Vagina (tissue), 2 donors: ENCODE measurements at regions not wholly inside any gene's neighbourhood (a gene's known extent, or its start where the extent isn't known, plus 50 kb on each side); places are given as distances from the start of the nearest gene placed in this dataset.
"Not testable (repeated sequence)": the region's sequence is repeated elsewhere in the genome, so short reads cannot be mapped to it uniquely, and the experiment has no call there.

Experiments
- DNase-seq, 2 donors: peaks; one replicate each; pipeline ENCODE4 v3.0.0-alpha.2; 2017; ENCODE audit errors: extremely low spot score in 2 of 2
- H3K27ac ChIP-seq: fragments of 200-600 bp; sonication (generic); one replicate; pipeline ENCODE4 v1.5.1; 2019
- H3K27me3 ChIP-seq: fragments of 200-600 bp; sonication (generic); one replicate; pipeline ENCODE4 v1.5.1; 2019
- H3K36me3 ChIP-seq, 2 donors: fragments of 200-600 bp; sonication (generic); one replicate each; pipeline ENCODE4 v1.5.1; 2017 to 2019
- H3K4me1 ChIP-seq: fragments of 200-600 bp; sonication (generic); one replicate; pipeline ENCODE4 v1.5.1; 2019
- H3K4me3 ChIP-seq, 2 donors: fragments of 200-600 bp; sonication (generic); 1 replicate in 1 of 2; 2 replicates in 1 of 2; pipeline ENCODE4 v1.5.1; 2016 to 2019
- H3K9me3 ChIP-seq: fragments of 200-600 bp; sonication (generic); one replicate; pipeline ENCODE4 v1.5.1; 2019
- CTCF ChIP-seq, 3 experiments: fragments of 450-650 bp in 2 of 3; fragments of 200-600 bp in 1 of 3; sonication (generic) in 1 of 3; IDR thresholded peaks; one replicate each; pipeline ENCODE4 v1.5.1; 2017 to 2019; ENCODE audit warnings: antibody characterized with exemption in 3 of 3, mild to moderate bottlenecking in 2 of 3, moderate library complexity in 2 of 3
- POLR2A ChIP-seq, 2 donors: fragments of 450-650 bp; IDR thresholded peaks; one replicate each; pipeline ENCODE4 v1.6.1; 2017; ENCODE audit warnings: antibody characterized with exemption in 2 of 2, mild to moderate bottlenecking in 2 of 2, moderate library complexity in 2 of 2
- POLR2AphosphoS5 ChIP-seq, 2 donors: sonication (generic); formaldehyde crosslinking; IDR thresholded peaks; one replicate each; pipeline ENCODE4 v1.9.0; 2017; ENCODE audit warnings: antibody characterized with exemption in 2 of 2, mild to moderate bottlenecking in 2 of 2, low read depth in 1 of 2; ENCODE audit not compliant: insufficient read depth in 1 of 2
- intact Hi-C: fragments of 100-400 bp; cut with DNase I; formaldehyde crosslinking; loops from one replicate; pipeline ENCODE4 v1.15.1; 2023

- H3K4me1 ChIP-seq: no peaks in the 10 kb centered on the region
- no peaks in the 10 kb centered on the region for H3K9me3 ChIP-seq
- H3K4me3 ChIP-seq: no peak overlapping the region
- intact Hi-C loops: no loop called here
- H3K27me3 ChIP-seq: no peaks in the 10 kb centered on the region
- no peak overlapping the region for H3K27ac ChIP-seq
- TF ChIP-seq POLR2AphosphoS5 (IDR thresholded peaks at IDR 0.05; ENCODE audit: insufficient read depth in 1 of 2, low read depth in 1 of 2): no peak
- TF ChIP-seq POLR2A (IDR thresholded peaks at IDR 0.05): no peak
- TF ChIP-seq CTCF (IDR thresholded peaks at IDR 0.05): no peak
- DNase-seq: no peak
- no peaks in the 10 kb centered on the region for H3K36me3 ChIP-seq
Measured at GRCh38 chr9:104362912-104363472, 141.1 kb upstream of the OR13F1 start.

- no peaks in the 10 kb centered on the region for H3K9me3 ChIP-seq
- DNase-seq: no peak
- TF ChIP-seq POLR2A (IDR thresholded peaks at IDR 0.05): no peak
- TF ChIP-seq CTCF (IDR thresholded peaks at IDR 0.05): no peak
- no peak for TF ChIP-seq POLR2AphosphoS5 (IDR thresholded peaks at IDR 0.05; ENCODE audit: insufficient read depth in 1 of 2, low read depth in 1 of 2)
- no peaks in the 10 kb centered on the region for H3K4me1 ChIP-seq
- H3K27ac ChIP-seq: no peak overlapping the region
- no peaks in the 10 kb centered on the region for H3K27me3 ChIP-seq
- H3K4me3 ChIP-seq: no peak overlapping the region
- no peaks in the 10 kb centered on the region for H3K36me3 ChIP-seq
- intact Hi-C loops: no loop called here
Measured at GRCh38 chr9:104367507-104367906, 136.6 kb upstream of the OR13F1 start.

GRCh38 chr9:104368318-104368717 lies 135.7 kb upstream of the OR13F1 start:
- H3K9me3 ChIP-seq, H3K27me3 ChIP-seq, H3K36me3 ChIP-seq, H3K27ac ChIP-seq, DNase-seq, intact Hi-C loops, H3K4me1 ChIP-seq, H3K4me3 ChIP-seq: not testable (repeated sequence)

GRCh38 chr9:104374711-104375110 lies 129.4 kb upstream of the OR13F1 start:
- DNase-seq: no peak
- intact Hi-C loops: no loop called here
- no peak for TF ChIP-seq POLR2AphosphoS5 (IDR thresholded peaks at IDR 0.05; ENCODE audit: insufficient read depth in 1 of 2, low read depth in 1 of 2)
- TF ChIP-seq POLR2A (IDR thresholded peaks at IDR 0.05): no peak
- no peak for TF ChIP-seq CTCF (IDR thresholded peaks at IDR 0.05)
- no peaks in the 10 kb centered on the region for H3K36me3 ChIP-seq
- H3K27me3 ChIP-seq: no peaks in the 10 kb centered on the region
- H3K27ac ChIP-seq: no peak overlapping the region
- no peaks in the 10 kb centered on the region for H3K9me3 ChIP-seq
- H3K4me3 ChIP-seq: no peak overlapping the region
- H3K4me1 ChIP-seq: no peaks in the 10 kb centered on the region

- no peaks in the 10 kb centered on the region for H3K27me3 ChIP-seq
- H3K36me3 ChIP-seq: no peaks in the 10 kb centered on the region
Measured at GRCh38 chr9:104386013-104386412, 118.0 kb upstream of the OR13F1 start.

More at GRCh38 chr9:104386013-104386412, 118.0 kb upstream of the OR13F1 start:
- Histone ChIP-seq H3K9me3 (no peaks in the 10 kb centered on the region), H3K4me3 (no peak overlapping the region), H3K4me1 (no peaks in the 10 kb centered on the region), H3K27ac (no peak overlapping the region)
- TF ChIP-seq POLR2A (IDR thresholded peaks at IDR 0.05) (no peak), CTCF (IDR thresholded peaks at IDR 0.05) (no peak), POLR2AphosphoS5 (IDR thresholded peaks at IDR 0.05; ENCODE audit: insufficient read depth in 1 of 2, low read depth in 1 of 2) (no peak)
- intact Hi-C loops: no loop called here
- no peak for DNase-seq
